ENCODE measurements at regions not wholly inside any gene's neighbourhood (a gene's known extent, or its start where the extent isn't known, plus 50 kb on each side); places are given as distances from the start of the nearest gene placed in this dataset.

GRCh38 chr14:79961197-79961596 is 250.1 kb downstream of the DIO2 start:
- DNase-seq (ENCODE audit: low read depth in 2 of 2), result no peak

GRCh38 chr14:79960288-79960687 is 251.0 kb downstream of the DIO2 start:
- DNase-seq (ENCODE audit: low read depth in 2 of 2), result no peak

- no peak for DNase-seq (ENCODE audit: low read depth in 2 of 2)
These were observed 259.7 kb downstream of the DIO2 start for GRCh38 chr14:79951572-79951971.

GRCh38 chr14:79949906-79950305 is 261.4 kb downstream of the DIO2 start:
- DNase-seq (ENCODE audit: low read depth in 2 of 2), result no peak

GRCh38 chr14:79947440-79948054 is 263.8 kb downstream of the DIO2 start:
- DNase-seq (ENCODE audit: low read depth in 2 of 2), result no peak

GRCh38 chr14:79939235-79939634 is 272.1 kb downstream of the DIO2 start:
- no peak for DNase-seq (ENCODE audit: low read depth in 2 of 2)

GRCh38 chr14:79938185-79938584 is 273.1 kb downstream of the DIO2 start:
- DNase-seq (ENCODE audit: low read depth in 2 of 2), result no peak

GRCh38 chr14:79937433-79937832 is 273.9 kb downstream of the DIO2 start:
- DNase-seq (ENCODE audit: low read depth in 2 of 2), result no peak

- no peak for DNase-seq (ENCODE audit: low read depth in 2 of 2)
These were observed 286.8 kb downstream of the DIO2 start for GRCh38 chr14:79924551-79924950.

- no peak for DNase-seq (ENCODE audit: low read depth in 2 of 2)
These were observed 291.1 kb downstream of the DIO2 start for GRCh38 chr14:79920180-79920692.
